Glutamatergic neuron (in vitro differentiated cells): ENCODE measurements at regions not wholly inside any gene's neighbourhood (a gene's known extent, or its start where the extent isn't known, plus 50 kb on each side); places are given as distances from the start of the nearest gene placed in this dataset.

Source experiments
- DNase-seq: peaks from one replicate; pipeline ENCODE4 v3.0.0; 2022
- H3K27ac Mint-ChIP-seq: one replicate; pipeline ENCODE4 v1.8.0; 2020; ENCODE audit warnings: mild to moderate bottlenecking, mixed read lengths, inconsistent platforms; ENCODE audit not compliant: unreplicated experiment
- H3K27me3 Mint-ChIP-seq: one replicate; pipeline ENCODE4 v1.8.0; 2020; ENCODE audit warnings: mild to moderate bottlenecking, moderate library complexity, mixed read lengths, inconsistent platforms; ENCODE audit not compliant: unreplicated experiment
- H3K36me3 Mint-ChIP-seq: one replicate; pipeline ENCODE4 v1.8.0; 2020; ENCODE audit warnings: mild to moderate bottlenecking, mixed read lengths, inconsistent platforms; ENCODE audit not compliant: unreplicated experiment
- H3K4me1 Mint-ChIP-seq: one replicate; pipeline ENCODE4 v1.8.0; 2020; ENCODE audit warnings: mild to moderate bottlenecking, low read depth, mixed read lengths, inconsistent platforms; ENCODE audit not compliant: unreplicated experiment
- H3K4me3 Mint-ChIP-seq: one replicate; pipeline ENCODE4 v1.8.0; 2020; ENCODE audit warnings: mild to moderate bottlenecking, mixed read lengths, inconsistent platforms; ENCODE audit not compliant: unreplicated experiment
- H3K9me3 Mint-ChIP-seq: one replicate; pipeline ENCODE4 v1.8.0; 2020; ENCODE audit warnings: mild to moderate bottlenecking, moderate library complexity, mixed read lengths, inconsistent platforms; ENCODE audit not compliant: unreplicated experiment
- CTCF ChIP-seq: fragments of 200-600 bp; sonication (generic); IDR thresholded peaks from one replicate; pipeline ENCODE4 v1.5.0; 2021; ENCODE audit not compliant: partially characterized antibody, unreplicated experiment

GRCh38 chr9:99735041-99735440 lies 86.6 kb upstream of the NR4A3 start:
- H3K27ac Mint-ChIP-seq = no peak overlapping the region
- no peaks in the 10 kb centered on the region for H3K36me3 Mint-ChIP-seq
- no peak for DNase-seq
- no peak overlapping the region for H3K4me3 Mint-ChIP-seq
- H3K9me3 Mint-ChIP-seq = no peaks in the 10 kb centered on the region
- no peak for TF ChIP-seq CTCF
- H3K27me3 Mint-ChIP-seq = no peaks in the 10 kb centered on the region
- H3K4me1 Mint-ChIP-seq = peaks cover 5% of the 10 kb centered on the region

- Mint-ChIP-seq H3K27ac (no peak overlapping the region), H3K27me3 (no peaks in the 10 kb centered on the region), H3K4me1 (peaks cover 5% of the 10 kb centered on the region), H3K4me3 (no peak overlapping the region), H3K36me3 (no peaks in the 10 kb centered on the region), H3K9me3 (no peaks in the 10 kb centered on the region)
- no peak for DNase-seq
- no peak for TF ChIP-seq CTCF
These were observed 85.4 kb upstream of the NR4A3 start for GRCh38 chr9:99736291-99736690.

- no peak for DNase-seq
- Mint-ChIP-seq H3K9me3 (no peaks in the 10 kb centered on the region), H3K27me3 (no peaks in the 10 kb centered on the region), H3K4me1 (peaks cover 5% of the 10 kb centered on the region), H3K4me3 (no peak overlapping the region), H3K36me3 (no peaks in the 10 kb centered on the region), H3K27ac (no peak overlapping the region)
- TF ChIP-seq CTCF = no peak
These were observed 84.0 kb upstream of the NR4A3 start for GRCh38 chr9:99737649-99738048.

- H3K36me3 Mint-ChIP-seq = no peaks in the 10 kb centered on the region
- TF ChIP-seq CTCF = no peak
- no peak for DNase-seq
- H3K4me1 Mint-ChIP-seq = no peaks in the 10 kb centered on the region
- H3K27me3 Mint-ChIP-seq = no peaks in the 10 kb centered on the region
- no peak overlapping the region for H3K4me3 Mint-ChIP-seq
- H3K27ac Mint-ChIP-seq = no peak overlapping the region
- no peaks in the 10 kb centered on the region for H3K9me3 Mint-ChIP-seq
These were observed 78.7 kb upstream of the NR4A3 start for GRCh38 chr9:99743006-99743405.

GRCh38 chr9:99743455-99743854 lies 78.2 kb upstream of the NR4A3 start:
- Mint-ChIP-seq H3K36me3 (no peaks in the 10 kb centered on the region), H3K4me1 (no peaks in the 10 kb centered on the region), H3K27me3 (no peaks in the 10 kb centered on the region), H3K4me3 (no peak overlapping the region), H3K27ac (no peak overlapping the region), H3K9me3 (no peaks in the 10 kb centered on the region)
- no peak for TF ChIP-seq CTCF
- no peak for DNase-seq
